Spleen (tissue), 11 donors: ENCODE measurements at regions not wholly inside any gene's neighbourhood (a gene's known extent, or its start where the extent isn't known, plus 50 kb on each side); places are given as distances from the start of the nearest gene placed in this dataset.
A peak's percentile ranks its signal among the peaks of the same experiment; 100 is the strongest.

ENCODE experiments used
- DNase-seq: peaks from one replicate; pipeline ENCODE4 v3.0.0-alpha.2; 2020
- H3K27ac ChIP-seq, 8 donors: fragments of 200-600 bp; sonication (generic) in 7 of 8; 1 replicate in 4 of 8; 2 replicates in 4 of 8; pipeline versions ENCODE4 v1.5.0 to v1.8.0; 2016 to 2021; ENCODE audit warnings: inconsistent platforms in 4 of 8, mild to moderate bottlenecking in 4 of 8, moderate library complexity in 1 of 8
- H3K27me3 ChIP-seq, 7 donors: fragments of 200-600 bp; sonication (generic) in 6 of 7; replicated peaks in 1 of 7; 1 replicate in 4 of 7; 2 replicates in 3 of 7; pipeline versions ENCODE4 v1.5.0 to v1.8.0; 2016 to 2021; ENCODE audit warnings: inconsistent platforms in 3 of 7, mild to moderate bottlenecking in 1 of 7
- H3K36me3 ChIP-seq, 6 donors: fragments of 200-600 bp; sonication (generic) in 5 of 6; 1 replicate in 4 of 6; 2 replicates in 2 of 6; pipeline versions ENCODE4 v1.5.0 to v1.8.0; 2016 to 2021; ENCODE audit warnings: inconsistent platforms in 2 of 6
- H3K4me1 ChIP-seq, 6 donors: fragments of 200-600 bp; sonication (generic) in 5 of 6; 1 replicate in 3 of 6; 2 replicates in 3 of 6; pipeline versions ENCODE4 v1.5.0 to v1.8.0; 2016 to 2021; ENCODE audit warnings: inconsistent platforms in 3 of 6
- H3K4me3 ChIP-seq, 8 donors: fragments of 200-600 bp; sonication (generic) in 7 of 8; 1 replicate in 4 of 8; 2 replicates in 4 of 8; pipeline versions ENCODE4 v1.5.0 to v1.8.0; 2016 to 2021; ENCODE audit warnings: inconsistent platforms in 4 of 8, mild to moderate bottlenecking in 4 of 8, moderate library complexity in 2 of 8
- H3K9me3 ChIP-seq, 8 donors: fragments of 200-600 bp; sonication (generic) in 7 of 8; 1 replicate in 4 of 8; 2 replicates in 4 of 8; pipeline versions ENCODE4 v1.5.0 to v1.8.0; 2016 to 2021; ENCODE audit warnings: inconsistent platforms in 4 of 8
- CTCF ChIP-seq, 11 experiments: fragments of 200-600 bp in 7 of 11; fragments of 450-650 bp in 4 of 11; sonication (generic) in 4 of 11; IDR thresholded peaks in 8 of 11; conservative IDR thresholded peaks in 3 of 11; 1 replicate in 7 of 11; 2 replicates in 4 of 11; pipeline versions ENCODE4 v1.4.0 to v1.8.0; 2016 to 2021; ENCODE audit warnings: antibody characterized with exemption in 11 of 11, inconsistent platforms in 4 of 11, mild to moderate bottlenecking in 1 of 11
- POLR2A ChIP-seq, 3 donors: fragments of 450-650 bp; IDR thresholded peaks; one replicate each; pipeline ENCODE4 v1.5.1; 2017; ENCODE audit warnings: antibody characterized with exemption in 3 of 3, mild to moderate bottlenecking in 1 of 3
- POLR2AphosphoS5 ChIP-seq, 3 donors: sonication (generic); formaldehyde crosslinking; IDR thresholded peaks; one replicate each; pipeline ENCODE4 v1.5.1; 2017; ENCODE audit warnings: antibody characterized with exemption in 3 of 3
- WGBS, 5 donors: extraction: QIAGEN DNeasy Blood & Tissue Kit in 3 of 5; methylation state at CpG; one replicate each; pipeline versions ENCODE4 v1.1.5 to v1.1.7; 2013 to 2018; 5-methylcytosine and 5-hydroxymethylcytosine counted together
- intact Hi-C: fragments of 100-400 bp; cut with DNase I; formaldehyde crosslinking; loops from one replicate; pipeline ENCODE4 v1.15.0; 2023; ENCODE audit warnings: low total_unique reads
- donor health status: healthy with polysubstance abuse.
- donor health status: DM: no; HTN: no; CAD: no; lungs with moderate emphysema.
- donor health status: DM: no; HTN: no; CAD: no.
- donor health status: Bipolar disorder and iron deficiency.
- donor health status: healthy.
- donor health status: DM: no; HTN: no; CAD: no.
- donor health status: DM: yes; HTN: yes; CAD: no.

- H3K27me3 ChIP-seq: peaks cover 0 to 11% (median 0%) of the 10 kb centered on the region in 7 donors
- H3K9me3 ChIP-seq: no peaks in the 10 kb centered on the region
- 80 to 90% (median 88%) methylated on average over 3 of the region's 3 CpGs for WGBS, 5 donors
- no peak overlapping the region for H3K4me3 ChIP-seq
- intact Hi-C loops: loop anchor here (5.0 to 10.0 kb wide), 4 partner anchors 257 to 1004 kb away; no protein-coding TSS in a partner anchor
- DNase-seq: no peak
- no peak for TF ChIP-seq POLR2AphosphoS5 (IDR thresholded peaks at IDR 0.05)
- TF ChIP-seq POLR2A (IDR thresholded peaks at IDR 0.05): no peak
- no peak for TF ChIP-seq CTCF (IDR thresholded peaks at IDR 0.05 in 8 of 11, conservative IDR thresholded peaks at IDR 0.05 in 3 of 11)
- H3K4me1 ChIP-seq: peaks cover 13 to 36% (median 19%) of the 10 kb centered on the region in 6 donors
- H3K27ac ChIP-seq: no peak overlapping the region
- no peaks in the 10 kb centered on the region for H3K36me3 ChIP-seq
Observed at GRCh38 chr1:65688848-65689247, 103.8 kb upstream of the PDE4B start.

DNA sequence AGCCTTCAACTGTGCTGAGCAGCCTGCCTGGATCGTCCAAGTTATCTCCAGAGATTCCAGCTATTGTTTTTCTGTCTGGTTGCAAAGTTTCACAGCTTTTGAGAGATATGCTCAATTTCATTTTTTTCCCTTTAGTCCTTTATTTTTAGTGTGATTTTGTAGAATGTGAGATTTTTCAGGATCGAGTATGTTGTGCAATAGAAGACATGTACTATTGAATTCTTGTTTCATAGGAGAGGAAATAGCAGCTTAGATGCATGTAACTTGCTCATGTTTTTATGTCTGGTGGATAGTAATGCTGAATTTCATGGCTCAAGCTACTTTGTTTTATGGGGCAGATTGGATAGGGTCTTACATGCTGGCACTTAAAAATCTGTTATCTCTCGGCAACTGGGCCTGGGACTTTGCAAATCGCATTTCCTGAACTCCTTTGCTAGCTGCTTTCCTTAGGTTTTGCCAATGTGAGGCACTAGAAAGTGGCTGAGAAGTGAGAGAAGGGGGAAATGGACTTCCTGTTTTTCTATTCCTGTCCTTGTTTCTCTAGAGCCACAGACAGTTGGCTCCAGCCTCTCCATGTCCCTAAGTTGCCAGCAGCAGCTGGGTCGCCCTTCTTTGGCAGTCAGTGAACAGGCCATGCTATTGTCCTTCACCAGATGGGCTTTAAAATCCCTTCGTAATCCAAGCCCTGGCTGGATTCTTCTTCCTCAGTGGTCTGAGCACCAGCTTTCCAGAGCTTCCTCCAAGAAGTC lies 101.4 kb upstream of the PDE4B start:
- TF ChIP-seq POLR2AphosphoS5 (IDR thresholded peaks at IDR 0.05) (no peak), CTCF (IDR thresholded peaks at IDR 0.05 in 8 of 11, conservative IDR thresholded peaks at IDR 0.05 in 3 of 11) (no peak), POLR2A (IDR thresholded peaks at IDR 0.05) (no peak)
- intact Hi-C loops: no loop called here
- Histone ChIP-seq H3K36me3 (no peaks in the 10 kb centered on the region), H3K27me3 (peaks cover 0 to 4% (median 0%) of the 10 kb centered on the region in 7 donors), H3K27ac (peak overlapping the region in 5 of 8 donors; percentile 11 to 62 (median 49)), H3K4me3 (no peak overlapping the region), H3K9me3 (no peaks in the 10 kb centered on the region), H3K4me1 (peaks cover 13 to 36% (median 19%) of the 10 kb centered on the region in 6 donors)
- 20 to 39% (median 30%) methylated on average over 6 of the region's 6 CpGs for WGBS, 5 donors
- no peak for DNase-seq

DNA sequence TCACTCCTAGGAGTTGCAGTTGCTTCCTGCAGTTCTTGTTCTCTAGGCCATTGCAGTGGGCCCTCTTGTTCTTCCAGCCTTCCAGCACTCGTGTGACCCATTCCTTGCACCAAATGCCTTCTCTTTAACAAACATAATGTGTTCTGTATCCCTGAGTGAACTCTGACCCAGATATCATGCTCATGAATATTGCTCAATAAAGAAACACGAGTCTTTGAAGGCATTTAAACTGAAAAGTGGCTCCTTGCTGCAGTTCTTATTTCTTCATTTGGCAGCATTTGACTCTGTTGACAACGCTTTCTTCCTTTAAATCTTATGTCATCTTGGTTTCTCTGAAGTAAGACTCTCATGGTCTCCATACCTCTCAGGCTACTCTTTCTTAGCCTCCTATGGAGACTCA lies 100.7 kb upstream of the PDE4B start:
- intact Hi-C loops: no loop called here
- Histone ChIP-seq H3K27ac (peak overlapping the region in 5 of 8 donors; percentile 11 to 62 (median 49)), H3K4me1 (peaks cover 13 to 36% (median 19%) of the 10 kb centered on the region in 6 donors), H3K4me3 (no peak overlapping the region), H3K27me3 (no peaks in the 10 kb centered on the region), H3K9me3 (no peaks in the 10 kb centered on the region), H3K36me3 (no peaks in the 10 kb centered on the region)
- DNase-seq: no peak
- TF ChIP-seq POLR2AphosphoS5 (IDR thresholded peaks at IDR 0.05) (no peak), POLR2A (IDR thresholded peaks at IDR 0.05) (no peak), CTCF (IDR thresholded peaks at IDR 0.05 in 8 of 11, conservative IDR thresholded peaks at IDR 0.05 in 3 of 11) (no peak)
- 45 to 75% (median 52%) methylated on average over 3 of the region's 3 CpGs for WGBS, 5 donors

- H3K9me3 ChIP-seq: no peaks in the 10 kb centered on the region
- H3K36me3 ChIP-seq: no peaks in the 10 kb centered on the region
- peaks cover 0 to 4% (median 0%) of the 10 kb centered on the region in 7 donors for H3K27me3 ChIP-seq
- no peak for TF ChIP-seq CTCF (IDR thresholded peaks at IDR 0.05 in 8 of 11, conservative IDR thresholded peaks at IDR 0.05 in 3 of 11)
- no peak for TF ChIP-seq POLR2A (IDR thresholded peaks at IDR 0.05)
- no peak for TF ChIP-seq POLR2AphosphoS5 (IDR thresholded peaks at IDR 0.05)
- intact Hi-C loops: no loop called here
- DNase-seq: no peak
- peaks cover 8 to 24% (median 11%) of the 10 kb centered on the region in 6 donors for H3K4me1 ChIP-seq
- H3K4me3 ChIP-seq: no peak overlapping the region
- 82 to 94% (median 85%) methylated on average over 2 of the region's 2 CpGs for WGBS, 5 donors
- H3K27ac ChIP-seq: no peak overlapping the region
Observed at GRCh38 chr1:65694126-65694525, 98.6 kb upstream of the PDE4B start.
